CD4-positive, alpha-beta T cell treated with Interleukin-10 for 1 hour (primary cell): ENCODE measurements at regions not wholly inside any gene's neighbourhood (a gene's known extent, or its start where the extent isn't known, plus 50 kb on each side); places are given as distances from the start of the nearest gene placed in this dataset.
"Not testable (repeated sequence)": the region's sequence is repeated elsewhere in the genome, so short reads cannot be mapped to it uniquely, and the experiment has no call there.

Experiments
- DNase-seq: peaks from one replicate; pipeline ENCODE4 v3.0.0-alpha.2; 2020

GRCh38 chr3:118671192-118671591, 363.5 kb downstream of the IGSF11 start:
- DNase-seq: no peak

- no peak for DNase-seq
Observed at GRCh38 chr3:118675305-118675704, 359.3 kb downstream of the IGSF11 start.

- DNase-seq: not testable (repeated sequence)
Observed at GRCh38 chr3:118678663-118679062, 356.0 kb downstream of the IGSF11 start.

- DNase-seq: no peak
Observed at GRCh38 chr3:118682921-118683320, 351.7 kb downstream of the IGSF11 start.

- DNase-seq: no peak
Observed at GRCh38 chr3:118683636-118684035, 351.0 kb downstream of the IGSF11 start.

GRCh38 chr3:118688396-118688884, 346.2 kb downstream of the IGSF11 start:
- no peak for DNase-seq

- no peak for DNase-seq
Observed at GRCh38 chr3:118692416-118692815, 342.2 kb downstream of the IGSF11 start.

GRCh38 chr3:118705487-118706219, 329.0 kb downstream of the IGSF11 start:
- DNase-seq: no peak

GRCh38 chr3:118707991-118708390, 326.7 kb downstream of the IGSF11 start:
- DNase-seq: no peak

GRCh38 chr3:118710532-118710931, 324.1 kb downstream of the IGSF11 start:
- no peak for DNase-seq

- no peak for DNase-seq
Observed at GRCh38 chr3:118713502-118714207, 321.0 kb downstream of the IGSF11 start.

GRCh38 chr3:118714800-118715199, 319.8 kb downstream of the IGSF11 start:
- DNase-seq: no peak

GRCh38 chr3:118729546-118729945, 305.1 kb downstream of the IGSF11 start:
- DNase-seq: no peak

GRCh38 chr3:118734664-118735063, 300.0 kb downstream of the IGSF11 start:
- DNase-seq: no peak

- no peak for DNase-seq
Observed at GRCh38 chr3:118736107-118736506, 298.5 kb downstream of the IGSF11 start.

GRCh38 chr3:118740722-118741290, 293.8 kb downstream of the IGSF11 start:
- DNase-seq: no peak

GRCh38 chr3:118742760-118743159, 291.9 kb downstream of the IGSF11 start:
- DNase-seq: no peak

GRCh38 chr3:118744186-118744585, 290.5 kb downstream of the IGSF11 start:
- DNase-seq: no peak

- DNase-seq: no peak
Observed at GRCh38 chr3:118754406-118755252, 280.0 kb downstream of the IGSF11 start.

- DNase-seq: no peak
Observed at GRCh38 chr3:118755253-118755801, 279.3 kb downstream of the IGSF11 start.

- no peak for DNase-seq
Observed at GRCh38 chr3:118760585-118761290, 273.9 kb downstream of the IGSF11 start.

GRCh38 chr3:118761291-118761606, 273.4 kb downstream of the IGSF11 start:
- DNase-seq: no peak
